ENCODE measurements at regions not wholly inside any gene's neighbourhood (a gene's known extent, or its start where the extent isn't known, plus 50 kb on each side); places are given as distances from the start of the nearest gene placed in this dataset.

- DNase-seq: no peak
- Histone ChIP-seq H3K27ac (no peak overlapping the region), H3K4me3 (no peak overlapping the region), H3K36me3 (no peaks in the 10 kb centered on the region), H3K4me1 (no peaks in the 10 kb centered on the region), H3K9me3 (no peaks in the 10 kb centered on the region), H3K27me3 (no peaks in the 10 kb centered on the region)
- TF ChIP-seq CTCF (IDR thresholded peaks at IDR 0.05) (no peak), POLR2AphosphoS5 (IDR thresholded peaks at IDR 0.05) (no peak), POLR2A (IDR thresholded peaks at IDR 0.05) (no peak), EP300 (IDR thresholded peaks at IDR 0.05; ENCODE audit: low read depth) (no peak)
- in situ Hi-C loops (cut with MboI; ENCODE audit: low pct_ligation_motif_present in 1 of 4, low pct_unique_long_range_greater_than_20kb in 1 of 4, low sequenced_read_pairs in 3 of 4) (no loop called here), intact Hi-C loops (cut with DNase I; ENCODE audit: low total_unique reads) (no loop called here)
Measured at GRCh38 chr3:159158801-159159200, 356.9 kb downstream of the MFSD1 start.

GRCh38 chr3:159159546-159159945, 357.7 kb downstream of the MFSD1 start:
- Histone ChIP-seq H3K4me3 (no peak overlapping the region), H3K9me3 (no peaks in the 10 kb centered on the region), H3K27me3 (no peaks in the 10 kb centered on the region), H3K36me3 (no peaks in the 10 kb centered on the region), H3K27ac (no peak overlapping the region), H3K4me1 (no peaks in the 10 kb centered on the region)
- 65 to 82% methylated on average over 2 of the region's 2 CpGs for WGBS, 2 donors (ENCODE audit: low coverage in 1 of 2)
- DNase-seq: no peak
- in situ Hi-C loops (cut with MboI; ENCODE audit: low pct_ligation_motif_present in 1 of 4, low pct_unique_long_range_greater_than_20kb in 1 of 4, low sequenced_read_pairs in 3 of 4) (no loop called here), intact Hi-C loops (cut with DNase I; ENCODE audit: low total_unique reads) (no loop called here)
- no peak for TF ChIP-seq CTCF (IDR thresholded peaks at IDR 0.05)
- no peak for TF ChIP-seq POLR2A (IDR thresholded peaks at IDR 0.05)
- TF ChIP-seq EP300 (IDR thresholded peaks at IDR 0.05; ENCODE audit: low read depth): no peak
- no peak for TF ChIP-seq POLR2AphosphoS5 (IDR thresholded peaks at IDR 0.05)

- Histone ChIP-seq H3K27ac (peak overlapping the region; percentile 44 to 58 (median 50)), H3K4me1 (no peaks in the 10 kb centered on the region), H3K9me3 (no peaks in the 10 kb centered on the region), H3K4me3 (no peak overlapping the region), H3K27me3 (no peaks in the 10 kb centered on the region), H3K36me3 (no peaks in the 10 kb centered on the region)
- DNase-seq: no peak
- intact Hi-C loops (cut with DNase I; ENCODE audit: low total_unique reads) (no loop called here), in situ Hi-C loops (cut with MboI; ENCODE audit: low pct_ligation_motif_present in 1 of 4, low pct_unique_long_range_greater_than_20kb in 1 of 4, low sequenced_read_pairs in 3 of 4) (no loop called here)
- WGBS, 2 donors (ENCODE audit: low coverage in 1 of 2): 83% methylated on average over 1 of the region's 1 CpG
- no peak for TF ChIP-seq POLR2A (IDR thresholded peaks at IDR 0.05)
- no peak for TF ChIP-seq EP300 (IDR thresholded peaks at IDR 0.05; ENCODE audit: low read depth)
Measured at GRCh38 chr3:159163656-159164055, 361.8 kb downstream of the MFSD1 start.

GRCh38 chr3:159165961-159166360, 364.1 kb downstream of the MFSD1 start:
- in situ Hi-C loops (cut with MboI; ENCODE audit: low pct_ligation_motif_present in 1 of 4, low pct_unique_long_range_greater_than_20kb in 1 of 4, low sequenced_read_pairs in 3 of 4): no loop called here
- H3K4me1 ChIP-seq: peaks cover 0 to 7% (median 2%) of the 10 kb centered on the region in 4 donors
- 35 to 48% methylated on average over 3 of the region's 3 CpGs for WGBS, 2 donors (ENCODE audit: low coverage in 1 of 2)
- intact Hi-C loops (cut with DNase I; ENCODE audit: low total_unique reads): no loop called here
- no peaks in the 10 kb centered on the region for H3K9me3 ChIP-seq
- H3K27me3 ChIP-seq: no peaks in the 10 kb centered on the region
- no peak for TF ChIP-seq POLR2A (IDR thresholded peaks at IDR 0.05)
- TF ChIP-seq CTCF (IDR thresholded peaks at IDR 0.05): no peak
- TF ChIP-seq EP300 (IDR thresholded peaks at IDR 0.05; ENCODE audit: low read depth): no peak
- TF ChIP-seq POLR2AphosphoS5 (IDR thresholded peaks at IDR 0.05): no peak
- H3K4me3 ChIP-seq: no peak overlapping the region
- DNase-seq: no peak
- no peak overlapping the region for H3K27ac ChIP-seq
- no peaks in the 10 kb centered on the region for H3K36me3 ChIP-seq

- Histone ChIP-seq H3K4me1 (peaks cover 0 to 7% (median 2%) of the 10 kb centered on the region in 4 donors), H3K36me3 (no peaks in the 10 kb centered on the region), H3K9me3 (no peaks in the 10 kb centered on the region), H3K4me3 (no peak overlapping the region), H3K27ac (no peak overlapping the region), H3K27me3 (no peaks in the 10 kb centered on the region)
- intact Hi-C loops (cut with DNase I; ENCODE audit: low total_unique reads) (no loop called here), in situ Hi-C loops (cut with MboI; ENCODE audit: low pct_ligation_motif_present in 1 of 4, low pct_unique_long_range_greater_than_20kb in 1 of 4, low sequenced_read_pairs in 3 of 4) (no loop called here)
- TF ChIP-seq CTCF (IDR thresholded peaks at IDR 0.05): no peak
- TF ChIP-seq EP300 (IDR thresholded peaks at IDR 0.05; ENCODE audit: low read depth): no peak
- no peak for TF ChIP-seq POLR2A (IDR thresholded peaks at IDR 0.05)
- no peak for TF ChIP-seq POLR2AphosphoS5 (IDR thresholded peaks at IDR 0.05)
- 65% methylated on average over 2 of the region's 2 CpGs for WGBS, 2 donors (ENCODE audit: low coverage in 1 of 2)
- no peak for DNase-seq
Measured at GRCh38 chr3:159166899-159167586, 365.2 kb downstream of the MFSD1 start.
